Ovary (tissue), 3 donors: ENCODE measurements at regions not wholly inside any gene's neighbourhood (a gene's known extent, or its start where the extent isn't known, plus 50 kb on each side); places are given as distances from the start of the nearest gene placed in this dataset.

Experiments used
- CTCF ChIP-seq, 3 donors: fragments of 450-650 bp in 2 of 3; fragments of 200-600 bp in 1 of 3; IDR thresholded peaks; one replicate each; pipeline versions ENCODE4 v1.5.1 to v1.8.0; 2016 to 2022; ENCODE audit warnings: antibody characterized with exemption in 3 of 3, mild to moderate bottlenecking in 1 of 3
- EP300 ChIP-seq: sonication (generic); formaldehyde crosslinking; IDR thresholded peaks from one replicate; pipeline ENCODE4 v1.6.1; 2017; ENCODE audit warnings: antibody characterized with exemption
- POLR2A ChIP-seq: fragments of 450-650 bp; IDR thresholded peaks from one replicate; pipeline ENCODE4 v1.6.1; 2017; ENCODE audit warnings: antibody characterized with exemption, mild to moderate bottlenecking, moderate library complexity
- donor health status: DM: no; HTN: no; CAD: no.

- TF ChIP-seq CTCF (IDR thresholded peaks at IDR 0.05) (no peak), POLR2A (no peak), EP300 (no peak)
Observed at GRCh38 chr6:30799210-30799609, 54.9 kb upstream of the IER3 start.
